Hepatocyte (in vitro differentiated cells): ENCODE measurements at regions not wholly inside any gene's neighbourhood (a gene's known extent, or its start where the extent isn't known, plus 50 kb on each side); places are given as distances from the start of the nearest gene placed in this dataset.

Source experiments
- CTCF ChIP-seq: fragments of 200-600 bp; sonication (generic); IDR thresholded peaks from 2 replicates; pipeline ENCODE4 v1.5.1; 2016; ENCODE audit warnings: antibody characterized with exemption, mild to moderate bottlenecking; ENCODE audit not compliant: poor library complexity
- EZH2 ChIP-seq: fragments of 200-600 bp; sonication (generic); IDR thresholded peaks from 2 replicates; pipeline ENCODE4 v1.6.1; 2016; ENCODE audit warnings: antibody characterized with exemption, mild to moderate bottlenecking, borderline replicate concordance

DNA sequence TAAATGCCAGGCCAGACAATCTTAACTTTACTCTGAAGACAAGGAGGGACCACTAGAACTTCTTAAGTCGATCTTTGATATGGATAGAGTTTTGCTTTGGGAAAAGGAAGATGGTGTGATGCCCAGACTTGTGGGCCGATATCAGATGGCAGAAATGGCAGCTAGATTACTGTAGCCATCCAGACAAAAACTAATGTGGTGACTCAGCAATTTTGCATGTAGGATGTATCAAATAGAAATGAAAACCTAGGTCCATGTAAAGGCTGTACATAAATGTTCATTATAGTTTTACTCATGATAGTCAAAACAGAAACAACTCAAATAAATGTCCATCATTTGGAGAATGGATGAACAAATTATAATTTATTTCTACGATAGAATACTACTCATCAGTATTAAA, 121.5 kb downstream of the APIP start:
- TF ChIP-seq EZH2 (no peak), CTCF (no peak)
